ENCODE measurements at regions not wholly inside any gene's neighbourhood (a gene's known extent, or its start where the extent isn't known, plus 50 kb on each side); places are given as distances from the start of the nearest gene placed in this dataset.

GRCh38 chr2:106577255-106577651 lies 90.1 kb downstream of the CD8B2 start:
- Histone ChIP-seq H3K4me3 (ENCODE audit: low read length, poor library complexity, severe bottlenecking) (no peak overlapping the region), H3K9ac (ENCODE audit: low read depth, low read length, poor library complexity, severe bottlenecking) (no peak overlapping the region), H3K36me3 (ENCODE audit: insufficient read depth, low read length) (no peaks in the 10 kb centered on the region), H2AFZ (ENCODE audit: low read length) (no peak overlapping the region), H3F3A (ENCODE audit: low read depth) (no peaks in the 10 kb centered on the region), H3K4me2 (ENCODE audit: low read depth, low read length, poor library complexity, severe bottlenecking) (no peak overlapping the region), H3K9me3 (ENCODE audit: insufficient read depth, low read depth, low read length) (no peaks in the 10 kb centered on the region), H4K20me1 (ENCODE audit: insufficient read depth, low read length, poor library complexity, severe bottlenecking) (no peaks in the 10 kb centered on the region), H3K79me2 (ENCODE audit: insufficient read depth, low read length) (no peaks in the 10 kb centered on the region), H3K27me3 (ENCODE audit: insufficient read depth, low read length, poor library complexity, severe bottlenecking) (no peaks in the 10 kb centered on the region), H3K4me1 (ENCODE audit: insufficient read depth, low read length, poor library complexity, severe bottlenecking) (peaks cover 5% of the 10 kb centered on the region), H3K9me2 (replicated peaks; ENCODE audit: low read depth, low read length) (no peaks in the 10 kb centered on the region)
- TF ChIP-seq CTCF (conservative IDR thresholded peaks at IDR 0.05; ENCODE audit: low read length) (no peak), EZH2phosphoT487 (IDR thresholded peaks at IDR 0.05; ENCODE audit: borderline replicate concordance) (no peak)

GRCh38 chr2:106579750-106580197 lies 92.6 kb downstream of the CD8B2 start:
- no peak for TF ChIP-seq EZH2phosphoT487 (IDR thresholded peaks at IDR 0.05; ENCODE audit: borderline replicate concordance)
- TF ChIP-seq CTCF (conservative IDR thresholded peaks at IDR 0.05; ENCODE audit: low read length), result no peak
- Histone ChIP-seq H3K4me2 (ENCODE audit: low read depth, low read length, poor library complexity, severe bottlenecking) (no peak overlapping the region), H3K36me3 (ENCODE audit: insufficient read depth, low read length) (no peaks in the 10 kb centered on the region), H3K9ac (ENCODE audit: low read depth, low read length, poor library complexity, severe bottlenecking) (no peak overlapping the region), H3K9me3 (ENCODE audit: insufficient read depth, low read depth, low read length) (no peaks in the 10 kb centered on the region), H3K79me2 (ENCODE audit: insufficient read depth, low read length) (no peaks in the 10 kb centered on the region), H4K20me1 (ENCODE audit: insufficient read depth, low read length, poor library complexity, severe bottlenecking) (no peaks in the 10 kb centered on the region), H3K9me2 (replicated peaks; ENCODE audit: low read depth, low read length) (no peaks in the 10 kb centered on the region), H3F3A (ENCODE audit: low read depth) (no peaks in the 10 kb centered on the region), H3K4me3 (ENCODE audit: low read length, poor library complexity, severe bottlenecking) (no peak overlapping the region), H3K27me3 (ENCODE audit: insufficient read depth, low read length, poor library complexity, severe bottlenecking) (no peaks in the 10 kb centered on the region), H2AFZ (ENCODE audit: low read length) (no peak overlapping the region), H3K4me1 (ENCODE audit: insufficient read depth, low read length, poor library complexity, severe bottlenecking) (peaks cover 7% of the 10 kb centered on the region)

- no peak overlapping the region for H2AFZ ChIP-seq (ENCODE audit: low read length)
- no peak overlapping the region for H3K9ac ChIP-seq (ENCODE audit: low read depth, low read length, poor library complexity, severe bottlenecking)
- no peak overlapping the region for H3K4me3 ChIP-seq (ENCODE audit: low read length, poor library complexity, severe bottlenecking)
- no peaks in the 10 kb centered on the region for H4K20me1 ChIP-seq (ENCODE audit: insufficient read depth, low read length, poor library complexity, severe bottlenecking)
- no peaks in the 10 kb centered on the region for H3K36me3 ChIP-seq (ENCODE audit: insufficient read depth, low read length)
- no peak overlapping the region for H3K4me2 ChIP-seq (ENCODE audit: low read depth, low read length, poor library complexity, severe bottlenecking)
- no peak for TF ChIP-seq EZH2phosphoT487 (IDR thresholded peaks at IDR 0.05; ENCODE audit: borderline replicate concordance)
- TF ChIP-seq CTCF (conservative IDR thresholded peaks at IDR 0.05; ENCODE audit: low read length), result no peak
- H3K27me3 ChIP-seq (ENCODE audit: insufficient read depth, low read length, poor library complexity, severe bottlenecking), result no peaks in the 10 kb centered on the region
- no peaks in the 10 kb centered on the region for H3F3A ChIP-seq (ENCODE audit: low read depth)
- H3K9me3 ChIP-seq (ENCODE audit: insufficient read depth, low read depth, low read length), result no peaks in the 10 kb centered on the region
- H3K9me2 ChIP-seq (replicated peaks; ENCODE audit: low read depth, low read length), result no peaks in the 10 kb centered on the region
- peaks cover 7% of the 10 kb centered on the region for H3K4me1 ChIP-seq (ENCODE audit: insufficient read depth, low read length, poor library complexity, severe bottlenecking)
- no peaks in the 10 kb centered on the region for H3K79me2 ChIP-seq (ENCODE audit: insufficient read depth, low read length)
Measured at GRCh38 chr2:106580241-106580640, 93.1 kb downstream of the CD8B2 start.

Data from Loucy (cell line).